ENCODE measurements at regions not wholly inside any gene's neighbourhood (a gene's known extent, or its start where the extent isn't known, plus 50 kb on each side); places are given as distances from the start of the nearest gene placed in this dataset.

GRCh38 chr2:147242445-147242844 is 602.4 kb upstream of the ACVR2A start:
- no peak for DNase-seq

- no peak for DNase-seq
Measured at GRCh38 chr2:147236601-147237000, 608.2 kb upstream of the ACVR2A start.

GRCh38 chr2:147232225-147232669 is 612.6 kb upstream of the ACVR2A start:
- no peak for DNase-seq

- DNase-seq = no peak
Measured at GRCh38 chr2:147231607-147232006, 613.2 kb upstream of the ACVR2A start.

DNA sequence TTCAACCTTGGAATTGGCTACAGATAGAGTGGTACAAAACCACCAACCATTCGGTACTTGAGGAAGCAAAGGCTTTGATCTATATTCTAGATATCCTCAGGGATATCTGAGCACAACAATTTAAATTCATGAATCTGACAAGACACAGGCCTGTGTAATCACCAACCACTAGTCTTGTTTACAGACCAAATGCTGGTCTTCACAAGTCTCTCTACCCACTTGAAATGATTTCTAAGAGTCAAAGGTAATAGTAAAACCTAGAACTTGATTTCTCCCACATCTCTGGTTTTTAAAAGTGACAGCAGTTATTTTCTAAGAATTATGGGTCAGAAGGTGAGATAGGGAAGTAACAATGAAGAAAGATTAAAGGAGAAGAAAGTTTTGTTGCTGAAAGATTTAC is 613.7 kb upstream of the ACVR2A start:
- DNase-seq = no peak

- no peak for DNase-seq
Measured at GRCh38 chr2:147227313-147227712, 617.5 kb upstream of the ACVR2A start.

- no peak for DNase-seq
Measured at GRCh38 chr2:147224070-147224469, 620.8 kb upstream of the ACVR2A start.

- DNase-seq = no peak
Measured at GRCh38 chr2:147223553-147224060, 621.2 kb upstream of the ACVR2A start.

GRCh38 chr2:147223119-147223518 is 621.7 kb upstream of the ACVR2A start:
- no peak for DNase-seq

DNA sequence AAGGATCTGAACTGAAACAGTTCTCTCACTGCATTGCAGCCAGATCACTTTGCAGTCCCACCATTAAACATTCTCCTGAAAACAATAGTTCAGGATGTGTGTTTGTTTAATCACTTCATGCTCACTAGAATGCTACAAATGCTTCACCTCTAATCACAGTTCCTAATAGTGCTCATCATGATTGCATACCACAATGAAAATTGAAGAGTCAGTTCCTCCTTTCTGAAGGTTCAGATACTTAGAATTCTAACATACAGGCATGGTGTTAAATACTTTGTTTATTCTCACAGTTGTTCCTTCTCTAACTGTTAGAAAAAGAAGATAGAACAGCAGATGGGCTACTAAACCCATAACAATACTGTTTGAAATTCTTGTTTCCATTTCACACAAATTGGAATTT is 622.3 kb upstream of the ACVR2A start:
- no peak for DNase-seq

- no peak for DNase-seq
Measured at GRCh38 chr2:147214914-147215313, 629.9 kb upstream of the ACVR2A start.

- DNase-seq = no peak
Measured at GRCh38 chr2:147211484-147211883, 633.3 kb upstream of the ACVR2A start.

- DNase-seq = no peak
Measured at GRCh38 chr2:147204102-147204501, 640.7 kb upstream of the ACVR2A start.

- no peak for DNase-seq
Measured at GRCh38 chr2:147198651-147199171, 646.1 kb upstream of the ACVR2A start.

DNA sequence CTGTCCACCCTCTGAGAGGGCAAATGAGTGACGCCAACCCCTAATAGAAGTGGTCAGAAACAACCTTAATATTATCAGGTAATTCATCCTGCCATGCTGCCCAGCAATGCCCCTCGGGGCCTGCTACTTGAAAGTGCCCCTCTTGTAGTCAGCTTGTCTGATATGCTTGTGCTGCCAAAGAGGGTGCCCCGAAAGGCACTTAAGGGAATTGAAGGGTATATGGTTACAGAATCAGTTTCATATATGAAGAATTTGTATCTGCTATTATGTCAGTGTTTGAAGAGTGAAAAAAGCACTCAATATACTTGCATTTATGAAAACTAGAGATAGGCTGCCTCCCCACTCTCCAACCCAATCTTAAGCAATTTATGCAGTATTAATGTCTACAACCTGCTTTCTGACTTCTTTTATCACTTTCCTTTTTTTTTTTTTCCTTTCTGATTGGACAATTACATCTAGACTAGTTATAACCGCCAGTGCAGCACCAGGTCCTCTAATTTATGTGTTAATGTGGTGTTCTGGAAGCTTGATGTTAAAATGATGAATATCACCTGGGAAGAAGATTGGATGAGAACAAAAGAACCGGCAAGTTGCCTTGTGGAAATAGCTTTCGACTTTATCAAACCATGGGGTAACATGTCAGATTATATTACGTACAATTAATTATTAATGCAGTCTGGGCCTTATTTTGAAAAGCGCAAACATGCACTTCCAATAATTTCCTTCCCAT is 646.9 kb upstream of the ACVR2A start:
- no peak for DNase-seq

GRCh38 chr2:147182260-147182659 is 662.6 kb upstream of the ACVR2A start:
- no peak for DNase-seq

DNA sequence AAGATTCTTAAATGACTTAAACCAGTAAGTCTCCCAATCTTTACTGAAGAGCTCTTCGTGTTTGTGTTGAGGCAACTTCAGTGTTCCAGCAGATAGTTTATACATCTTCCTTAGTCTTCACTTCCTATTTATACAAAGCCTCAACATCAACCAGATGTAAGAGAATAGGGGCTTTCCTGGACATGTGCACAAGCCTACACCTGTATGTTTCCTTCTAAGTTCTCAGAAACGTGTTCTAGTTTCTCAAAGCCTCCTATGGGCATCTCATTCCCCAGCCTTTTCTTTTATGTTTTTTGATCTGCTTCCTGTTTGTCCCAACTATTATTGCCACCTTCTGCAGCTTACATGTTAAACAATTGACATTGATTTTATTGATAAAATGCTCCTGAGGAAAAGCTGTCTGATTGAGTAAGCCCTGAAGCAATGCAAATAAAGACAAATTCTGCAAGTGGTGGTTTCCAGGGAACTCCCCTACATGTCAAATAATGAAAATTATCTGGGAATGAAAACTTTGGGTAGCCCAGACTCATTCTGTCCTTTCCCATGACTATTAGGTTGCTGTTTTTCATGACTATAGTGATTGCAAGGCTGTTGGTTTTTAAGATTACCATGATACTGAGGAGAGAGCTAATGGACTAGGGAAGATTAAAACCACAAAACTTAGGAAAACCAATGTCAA is 663.3 kb upstream of the ACVR2A start:
- no peak for DNase-seq

DNA sequence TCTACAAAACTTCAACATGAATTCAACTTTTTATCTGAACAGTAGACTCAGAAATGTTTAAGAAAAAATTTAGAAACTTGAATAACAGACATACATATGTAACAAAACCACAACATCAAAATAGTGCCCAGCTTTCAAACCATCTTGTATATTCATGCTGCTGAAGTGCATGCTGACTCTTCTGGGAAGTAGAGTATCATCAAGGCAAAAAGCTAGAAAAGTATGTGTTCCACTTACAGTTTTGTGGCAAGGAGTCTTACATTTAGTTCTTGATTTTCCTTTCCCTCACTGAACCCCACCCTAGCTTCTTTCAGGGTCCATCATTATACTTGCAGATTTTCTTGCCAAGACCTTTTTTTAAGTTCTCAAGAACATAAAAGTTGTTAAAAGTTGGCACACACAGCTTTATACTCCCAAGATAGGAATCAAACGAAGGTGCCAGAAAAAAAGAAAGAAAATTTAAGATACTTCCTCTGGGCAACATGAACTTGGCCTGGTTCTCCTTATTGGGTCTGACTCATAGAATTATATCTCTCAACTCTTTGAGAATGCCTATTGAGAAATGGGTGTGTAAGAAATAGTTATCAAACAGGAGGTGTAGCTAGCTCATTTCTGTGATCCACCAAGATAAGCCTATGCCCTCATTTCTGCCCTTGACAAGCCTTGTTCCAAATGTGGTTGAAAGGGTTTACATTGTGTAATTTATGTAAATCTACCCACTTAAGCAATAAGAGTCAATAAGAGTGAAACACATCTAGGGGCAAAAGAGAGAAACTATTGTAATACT is 667.6 kb upstream of the ACVR2A start:
- peak; percentile 34 for DNase-seq

DNA sequence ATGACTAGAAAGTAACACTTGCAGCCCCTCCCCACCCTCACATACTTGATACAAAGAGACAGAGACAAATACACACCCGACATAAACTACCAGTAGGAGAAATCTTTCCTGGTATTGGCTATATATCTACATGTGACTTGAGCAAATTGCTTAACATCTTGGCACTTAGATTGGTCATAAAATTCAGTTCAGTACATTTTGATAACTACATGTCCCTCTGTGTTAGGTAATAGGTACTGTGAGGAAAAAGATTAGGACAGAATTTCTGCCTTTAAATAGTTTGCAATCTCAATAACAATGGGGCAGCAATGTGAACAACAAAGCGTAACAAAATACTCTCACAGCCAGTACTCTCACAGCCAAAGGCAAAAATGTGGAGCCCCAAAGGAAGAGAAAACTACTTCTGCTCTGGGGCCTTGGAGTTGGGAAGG is 670.0 kb upstream of the ACVR2A start:
- DNase-seq = no peak

GRCh38 chr2:147173798-147174197 is 671.0 kb upstream of the ACVR2A start:
- no peak for DNase-seq

GRCh38 chr2:147173189-147173581 is 671.6 kb upstream of the ACVR2A start:
- no peak for DNase-seq

DNA sequence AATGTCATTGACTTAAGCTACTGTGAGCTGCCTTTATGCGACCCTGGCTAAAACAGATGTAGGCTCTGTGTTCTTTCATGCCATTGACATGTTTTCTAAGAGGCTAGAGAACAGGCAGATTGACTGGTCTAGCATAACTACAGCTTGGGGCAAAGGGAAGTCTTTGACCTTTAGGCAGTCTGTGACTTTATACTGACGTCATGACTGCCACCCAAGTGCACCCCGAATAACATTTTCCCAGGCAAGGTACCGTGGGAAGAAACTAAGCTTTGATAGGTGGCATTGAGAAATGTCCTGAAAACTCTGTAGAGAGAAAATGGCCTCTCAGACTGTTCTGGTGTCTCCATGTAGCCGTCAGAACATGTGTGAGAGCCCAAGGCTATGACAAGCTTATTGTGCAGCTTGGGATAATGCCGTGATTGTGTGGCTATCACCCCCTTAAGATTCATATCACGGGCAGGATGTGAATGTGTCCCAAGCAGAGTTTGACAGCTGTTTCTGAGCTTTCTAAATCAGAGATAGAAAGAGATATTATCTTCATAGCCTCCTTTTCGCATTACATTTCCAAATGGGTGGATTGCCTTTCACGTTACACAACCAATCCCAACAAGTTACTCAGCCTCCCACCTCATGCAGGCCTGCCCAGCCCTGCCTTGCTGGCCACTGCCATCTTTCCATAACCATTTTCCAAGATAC is 672.2 kb upstream of the ACVR2A start:
- no peak for DNase-seq

DNA sequence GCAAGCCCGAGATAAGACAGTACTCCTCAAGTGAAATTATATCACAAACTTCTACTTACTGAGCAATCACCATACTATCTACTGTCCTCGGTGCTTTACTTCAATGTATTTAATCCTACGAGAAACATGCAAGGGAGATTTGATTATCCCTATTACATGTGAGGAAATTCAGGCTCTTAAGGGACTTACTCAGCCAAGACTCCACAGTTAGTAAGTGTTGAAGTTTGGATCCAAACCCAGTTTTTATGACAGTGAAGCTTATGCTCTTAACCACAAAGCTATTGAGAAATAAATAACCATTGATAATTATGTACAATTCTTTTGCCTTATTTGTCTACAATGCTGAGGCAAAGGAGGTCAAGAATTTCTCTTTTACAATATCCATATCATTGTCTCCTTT is 672.9 kb upstream of the ACVR2A start:
- DNase-seq = no peak

Data from hematopoietic multipotent progenitor cell treated with erythropoietin and hydrocortisone succinate and interleukin-3 and kit ligand, for 4 days (in vitro differentiated cells).